HG03342 (cell line): ENCODE measurements at regions not wholly inside any gene's neighbourhood (a gene's known extent, or its start where the extent isn't known, plus 50 kb on each side); places are given as distances from the start of the nearest gene placed in this dataset.
"Not testable (repeated sequence)": the region's sequence is repeated elsewhere in the genome, so short reads cannot be mapped to it uniquely, and the experiment has no call there.

Experiments
- ATAC-seq: cut with Tn5 transposase; IDR thresholded peaks from one replicate; pipeline ENCODE4 v1.9.1; 2021; ENCODE audit warnings: mild to moderate bottlenecking, moderate library complexity; ENCODE audit not compliant: unreplicated experiment

GRCh38 chr11:38046571-38047135, 1448.6 kb upstream of the RAG2 start:
- no peak for ATAC-seq

- ATAC-seq, result no peak
Observed at GRCh38 chr11:38043060-38043459, 1445.0 kb upstream of the RAG2 start.

- ATAC-seq, result no peak
Observed at GRCh38 chr11:38038777-38039176, 1440.7 kb upstream of the RAG2 start.

- ATAC-seq, result no peak
Observed at GRCh38 chr11:38019072-38019775, 1421.2 kb upstream of the RAG2 start.

GRCh38 chr11:38014405-38014804, 1416.4 kb upstream of the RAG2 start:
- ATAC-seq, result no peak

GRCh38 chr11:38013157-38013556, 1415.1 kb upstream of the RAG2 start:
- ATAC-seq, result no peak

GRCh38 chr11:38011496-38011895, 1413.5 kb upstream of the RAG2 start:
- ATAC-seq, result no peak

GRCh38 chr11:38009932-38010331, 1411.9 kb upstream of the RAG2 start:
- no peak for ATAC-seq

- no peak for ATAC-seq
Observed at GRCh38 chr11:38006466-38006865, 1408.4 kb upstream of the RAG2 start.

- ATAC-seq, result no peak
Observed at GRCh38 chr11:38005597-38005996, 1407.6 kb upstream of the RAG2 start.

- no peak for ATAC-seq
Observed at GRCh38 chr11:37999171-37999570, 1401.1 kb upstream of the RAG2 start.

GRCh38 chr11:37995886-37996285, 1397.8 kb upstream of the RAG2 start:
- no peak for ATAC-seq

- no peak for ATAC-seq
Observed at GRCh38 chr11:37988031-37988430, 1390.0 kb upstream of the RAG2 start.

- ATAC-seq, result no peak
Observed at GRCh38 chr11:37984991-37985390, 1387.0 kb upstream of the RAG2 start.

GRCh38 chr11:37978647-37979046, 1380.6 kb upstream of the RAG2 start:
- no peak for ATAC-seq

- ATAC-seq, result no peak
Observed at GRCh38 chr11:37973941-37974340, 1375.9 kb upstream of the RAG2 start.

- ATAC-seq, result no peak
Observed at GRCh38 chr11:37972691-37973090, 1374.7 kb upstream of the RAG2 start.

GRCh38 chr11:37969336-37969735, 1371.3 kb upstream of the RAG2 start:
- ATAC-seq, result not testable (repeated sequence)

- ATAC-seq, result no peak
Observed at GRCh38 chr11:37968148-37968547, 1370.1 kb upstream of the RAG2 start.

GRCh38 chr11:37967635-37968034, 1369.6 kb upstream of the RAG2 start:
- ATAC-seq, result no peak

- ATAC-seq, result no peak
Observed at GRCh38 chr11:37963440-37963839, 1365.4 kb upstream of the RAG2 start.

GRCh38 chr11:37957717-37958116, 1359.7 kb upstream of the RAG2 start:
- no peak for ATAC-seq

GRCh38 chr11:37951996-37952395, 1354.0 kb upstream of the RAG2 start:
- no peak for ATAC-seq
